ENCODE measurements at regions not wholly inside any gene's neighbourhood (a gene's known extent, or its start where the extent isn't known, plus 50 kb on each side); places are given as distances from the start of the nearest gene placed in this dataset.

DNA sequence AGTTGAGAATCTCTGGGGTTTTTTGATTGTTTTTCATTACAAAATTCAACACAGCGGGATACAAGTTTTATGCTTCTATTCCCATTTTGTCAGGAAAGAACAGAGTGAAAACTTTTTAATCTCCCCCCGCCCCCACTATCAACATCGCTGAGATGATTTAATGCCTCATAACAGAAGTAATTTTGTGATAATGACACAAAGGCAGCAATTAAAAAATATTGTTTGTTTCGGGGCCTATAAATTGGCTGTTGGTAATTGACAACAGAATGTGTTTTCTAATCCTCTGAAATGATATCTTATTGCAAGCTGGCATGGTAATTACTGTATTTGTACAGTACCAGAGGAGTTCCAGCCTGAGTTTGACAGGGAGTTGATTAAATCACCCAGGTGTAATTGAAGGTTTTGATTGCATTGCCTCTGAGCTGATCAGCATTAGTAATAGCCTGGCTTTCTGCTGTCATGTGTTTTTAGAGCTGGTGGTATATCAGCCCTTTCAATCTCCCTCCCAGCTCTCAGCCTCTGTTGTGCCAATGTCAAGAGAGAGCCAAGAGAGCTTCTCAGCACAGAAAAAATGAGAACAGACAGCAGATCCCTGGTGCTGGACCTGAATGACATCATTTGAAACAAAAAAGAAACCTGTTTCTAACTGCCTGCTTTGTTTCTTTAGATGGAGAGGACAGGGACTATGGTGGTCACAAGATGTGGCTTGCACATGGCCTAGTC, 265.1 kb downstream of the FAM76B start:
- TF ChIP-seq, protein P1, sequence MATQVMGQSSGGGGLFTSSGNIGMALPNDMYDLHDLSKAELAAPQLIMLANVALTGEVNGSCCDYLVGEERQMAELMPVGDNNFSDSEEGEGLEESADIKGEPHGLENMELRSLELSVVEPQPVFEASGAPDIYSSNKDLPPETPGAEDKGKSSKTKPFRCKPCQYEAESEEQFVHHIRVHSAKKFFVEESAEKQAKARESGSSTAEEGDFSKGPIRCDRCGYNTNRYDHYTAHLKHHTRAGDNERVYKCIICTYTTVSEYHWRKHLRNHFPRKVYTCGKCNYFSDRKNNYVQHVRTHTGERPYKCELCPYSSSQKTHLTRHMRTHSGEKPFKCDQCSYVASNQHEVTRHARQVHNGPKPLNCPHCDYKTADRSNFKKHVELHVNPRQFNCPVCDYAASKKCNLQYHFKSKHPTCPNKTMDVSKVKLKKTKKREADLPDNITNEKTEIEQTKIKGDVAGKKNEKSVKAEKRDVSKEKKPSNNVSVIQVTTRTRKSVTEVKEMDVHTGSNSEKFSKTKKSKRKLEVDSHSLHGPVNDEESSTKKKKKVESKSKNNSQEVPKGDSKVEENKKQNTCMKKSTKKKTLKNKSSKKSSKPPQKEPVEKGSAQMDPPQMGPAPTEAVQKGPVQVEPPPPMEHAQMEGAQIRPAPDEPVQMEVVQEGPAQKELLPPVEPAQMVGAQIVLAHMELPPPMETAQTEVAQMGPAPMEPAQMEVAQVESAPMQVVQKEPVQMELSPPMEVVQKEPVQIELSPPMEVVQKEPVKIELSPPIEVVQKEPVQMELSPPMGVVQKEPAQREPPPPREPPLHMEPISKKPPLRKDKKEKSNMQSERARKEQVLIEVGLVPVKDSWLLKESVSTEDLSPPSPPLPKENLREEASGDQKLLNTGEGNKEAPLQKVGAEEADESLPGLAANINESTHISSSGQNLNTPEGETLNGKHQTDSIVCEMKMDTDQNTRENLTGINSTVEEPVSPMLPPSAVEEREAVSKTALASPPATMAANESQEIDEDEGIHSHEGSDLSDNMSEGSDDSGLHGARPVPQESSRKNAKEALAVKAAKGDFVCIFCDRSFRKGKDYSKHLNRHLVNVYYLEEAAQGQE (IDR thresholded peaks at IDR 0.05; ENCODE audit: insufficient read depth in 1 of 2, low read depth in 2 of 2, low read length in 2 of 2) = no peak
- no peak for TF ChIP-seq POLR2AphosphoS5 (IDR thresholded peaks at IDR 0.05; ENCODE audit: low read depth, low read length)
- TF ChIP-seq SIN3A (IDR thresholded peaks at IDR 0.05; ENCODE audit: borderline replicate concordance, insufficient read depth, low read length) = no peak
- TF ChIP-seq TAF1 (IDR thresholded peaks at IDR 0.05; ENCODE audit: borderline replicate concordance, insufficient read depth, low read length) = no peak
- no peak for TF ChIP-seq FOXP2 (optimal IDR thresholded peaks at IDR 0.05; ENCODE audit: borderline replicate concordance, extremely low read depth, extremely low read length, insufficient read depth)
